KOPT-K1 (cell line): ENCODE measurements at regions not wholly inside any gene's neighbourhood (a gene's known extent, or its start where the extent isn't known, plus 50 kb on each side); places are given as distances from the start of the nearest gene placed in this dataset.

Experiments used
- H3K27ac ChIP-seq: fragments of 200-600 bp; sonication (generic); 2 replicates; pipeline ENCODE4 v1.5.1; 2016; ENCODE audit warnings: antibody characterized with exemption, mild to moderate bottlenecking, low read depth, low read length; ENCODE audit not compliant: poor library complexity, severe bottlenecking
- H3K36me3 ChIP-seq: fragments of 200-600 bp; sonication (generic); 2 replicates; pipeline ENCODE4 v1.5.1; 2017; ENCODE audit warnings: antibody characterized with exemption, mild to moderate bottlenecking, low read length, moderate library complexity; ENCODE audit not compliant: insufficient read depth
- H3K9me3 ChIP-seq: fragments of 200-600 bp; sonication (generic); 2 replicates; pipeline ENCODE4 v1.5.1; 2017; ENCODE audit warnings: antibody characterized with exemption, low read length, mild to moderate bottlenecking; ENCODE audit not compliant: insufficient read depth, poor library complexity, severe bottlenecking

- Histone ChIP-seq H3K36me3 (no peaks in the 10 kb centered on the region), H3K9me3 (no peaks in the 10 kb centered on the region), H3K27ac (no peak overlapping the region)
These were observed 169.8 kb upstream of the MEOX2 start for GRCh38 chr7:15856311-15856710.

- no peaks in the 10 kb centered on the region for H3K36me3 ChIP-seq
- no peak overlapping the region for H3K27ac ChIP-seq
- no peaks in the 10 kb centered on the region for H3K9me3 ChIP-seq
These were observed 169.1 kb upstream of the MEOX2 start for GRCh38 chr7:15855525-15856109.

GRCh38 chr7:15854841-15855524 lies 168.5 kb upstream of the MEOX2 start:
- H3K9me3 ChIP-seq, result no peaks in the 10 kb centered on the region
- no peak overlapping the region for H3K27ac ChIP-seq
- H3K36me3 ChIP-seq, result no peaks in the 10 kb centered on the region

- no peaks in the 10 kb centered on the region for H3K36me3 ChIP-seq
- H3K27ac ChIP-seq, result no peak overlapping the region
- H3K9me3 ChIP-seq, result no peaks in the 10 kb centered on the region
These were observed 167.5 kb upstream of the MEOX2 start for GRCh38 chr7:15853832-15854470.

- Histone ChIP-seq H3K9me3 (no peaks in the 10 kb centered on the region), H3K27ac (no peak overlapping the region), H3K36me3 (no peaks in the 10 kb centered on the region)
These were observed 164.7 kb upstream of the MEOX2 start for GRCh38 chr7:15851201-15851600.

- Histone ChIP-seq H3K9me3 (no peaks in the 10 kb centered on the region), H3K36me3 (no peaks in the 10 kb centered on the region), H3K27ac (no peak overlapping the region)
These were observed 162.4 kb upstream of the MEOX2 start for GRCh38 chr7:15848901-15849300.

GRCh38 chr7:15848362-15848761 lies 161.9 kb upstream of the MEOX2 start:
- Histone ChIP-seq H3K27ac (no peak overlapping the region), H3K9me3 (no peaks in the 10 kb centered on the region), H3K36me3 (no peaks in the 10 kb centered on the region)

GRCh38 chr7:15845868-15846267 lies 159.4 kb upstream of the MEOX2 start:
- H3K9me3 ChIP-seq, result no peaks in the 10 kb centered on the region
- H3K36me3 ChIP-seq, result no peaks in the 10 kb centered on the region

GRCh38 chr7:15845461-15845860 lies 159.0 kb upstream of the MEOX2 start:
- no peak overlapping the region for H3K27ac ChIP-seq
- H3K9me3 ChIP-seq, result no peaks in the 10 kb centered on the region
- no peaks in the 10 kb centered on the region for H3K36me3 ChIP-seq

More at GRCh38 chr7:15845868-15846267, 159.4 kb upstream of the MEOX2 start:
- H3K27ac ChIP-seq, result no peak overlapping the region

- Histone ChIP-seq H3K27ac (no peak overlapping the region), H3K9me3 (no peaks in the 10 kb centered on the region), H3K36me3 (no peaks in the 10 kb centered on the region)
These were observed 153.1 kb upstream of the MEOX2 start for GRCh38 chr7:15839416-15840100.

GRCh38 chr7:15838265-15838664 lies 151.8 kb upstream of the MEOX2 start:
- Histone ChIP-seq H3K9me3 (no peaks in the 10 kb centered on the region), H3K36me3 (no peaks in the 10 kb centered on the region), H3K27ac (no peak overlapping the region)

GRCh38 chr7:15837306-15837950 lies 150.9 kb upstream of the MEOX2 start:
- no peaks in the 10 kb centered on the region for H3K9me3 ChIP-seq
- H3K27ac ChIP-seq, result no peak overlapping the region
- H3K36me3 ChIP-seq, result no peaks in the 10 kb centered on the region

GRCh38 chr7:15836651-15837050 lies 150.2 kb upstream of the MEOX2 start:
- H3K27ac ChIP-seq, result no peak overlapping the region
- no peaks in the 10 kb centered on the region for H3K36me3 ChIP-seq
- H3K9me3 ChIP-seq, result no peaks in the 10 kb centered on the region

GRCh38 chr7:15836041-15836440 lies 149.6 kb upstream of the MEOX2 start:
- Histone ChIP-seq H3K9me3 (no peaks in the 10 kb centered on the region), H3K36me3 (no peaks in the 10 kb centered on the region), H3K27ac (no peak overlapping the region)

- H3K9me3 ChIP-seq, result no peaks in the 10 kb centered on the region
- H3K27ac ChIP-seq, result no peak overlapping the region
- H3K36me3 ChIP-seq, result no peaks in the 10 kb centered on the region
These were observed 148.0 kb upstream of the MEOX2 start for GRCh38 chr7:15834446-15834845.
